Amygdala (tissue), 56 donors: ENCODE measurements at regions not wholly inside any gene's neighbourhood (a gene's known extent, or its start where the extent isn't known, plus 50 kb on each side); places are given as distances from the start of the nearest gene placed in this dataset.

ENCODE experiments used
- DNase-seq, 56 donors: peaks; one replicate each; lab custom pipeline; 2025; lab: John Stamatoyannopoulos, UW

DNA sequence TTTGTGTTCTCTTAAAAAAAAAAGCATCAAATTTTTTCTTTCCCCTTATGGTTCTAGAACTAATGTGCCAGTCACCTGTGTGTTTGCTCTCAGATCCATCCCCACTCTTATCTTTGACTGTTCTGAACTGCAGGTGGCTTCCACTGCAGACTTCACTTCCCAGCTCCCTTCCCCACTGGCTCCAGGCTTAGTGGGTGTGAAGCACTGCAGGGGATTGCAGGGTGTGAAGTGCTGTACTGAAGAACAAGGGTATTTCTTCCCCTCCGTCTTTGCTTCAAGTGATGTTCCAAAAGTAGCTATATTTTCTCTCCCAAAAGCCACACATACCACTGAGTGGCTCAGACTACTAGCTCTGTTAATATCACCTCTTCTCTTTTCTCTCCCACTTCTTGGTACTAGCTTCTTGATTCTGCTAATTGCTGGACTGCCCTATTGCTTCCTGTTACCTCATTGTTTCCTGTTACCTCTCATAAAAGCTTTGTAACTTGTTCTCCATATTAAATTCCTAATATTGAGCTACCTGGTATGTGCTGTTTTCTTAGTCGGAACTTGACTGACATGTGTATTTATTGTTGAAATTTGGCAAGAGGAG is 115.4 kb upstream of the PRICKLE1 start:
- DNase-seq: no peak

DNA sequence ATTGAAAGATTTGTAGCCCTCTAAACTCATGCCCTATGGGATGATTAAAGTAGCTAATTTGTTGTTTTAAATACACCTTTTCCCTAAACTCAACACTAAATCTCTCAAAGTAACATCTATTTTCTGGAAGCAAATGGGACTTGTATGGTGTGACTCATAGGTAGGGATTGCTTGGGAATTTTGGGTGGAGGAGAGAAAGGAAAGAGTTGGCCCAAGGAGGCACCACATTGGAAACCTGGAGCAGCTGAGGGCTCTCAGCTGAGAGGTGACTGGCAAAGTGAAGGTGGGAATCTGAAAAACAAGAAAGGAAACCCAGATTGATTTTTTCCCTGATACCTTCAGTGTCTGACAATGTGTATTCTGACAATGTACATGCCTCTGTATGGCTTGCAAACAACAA is 114.8 kb upstream of the PRICKLE1 start:
- no peak for DNase-seq

DNA sequence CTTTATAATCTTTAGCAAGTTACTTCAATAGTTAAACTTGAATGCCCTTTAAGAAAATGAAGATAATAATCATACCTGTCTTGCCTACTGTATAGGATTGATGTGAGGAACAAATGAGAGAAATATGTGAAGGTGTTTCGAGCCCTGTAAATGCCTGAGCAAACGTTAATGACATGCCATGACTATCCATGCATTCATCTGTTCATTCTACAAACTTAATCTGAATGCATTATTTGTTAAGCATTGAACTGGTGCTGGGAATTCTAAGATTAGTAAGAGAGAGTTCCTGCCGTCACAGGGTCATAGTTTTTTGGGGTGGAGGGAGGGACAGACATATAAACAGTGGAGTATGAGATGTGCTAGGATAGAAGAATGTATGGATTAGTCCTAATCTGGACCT is 111.5 kb upstream of the PRICKLE1 start:
- DNase-seq: no peak

DNA sequence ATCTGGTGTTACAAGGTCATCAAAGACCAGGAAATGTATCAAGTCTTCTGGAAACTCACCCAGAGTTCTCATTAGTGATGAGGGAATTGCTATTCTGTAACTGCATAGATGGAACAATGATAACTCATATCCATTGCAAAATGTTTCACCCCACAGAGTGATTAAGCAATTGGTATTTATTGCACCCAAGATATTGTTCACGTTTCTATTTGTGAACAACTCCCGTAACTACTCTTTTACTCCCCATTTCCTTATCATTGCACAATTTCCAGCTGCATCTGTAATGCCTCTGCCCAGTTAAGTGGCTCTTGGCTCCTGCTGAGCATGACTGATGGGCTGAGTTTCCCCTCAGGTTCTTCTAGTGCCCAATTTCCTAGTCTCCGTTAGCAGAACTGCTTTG is 108.7 kb upstream of the PRICKLE1 start:
- DNase-seq: no peak

DNA sequence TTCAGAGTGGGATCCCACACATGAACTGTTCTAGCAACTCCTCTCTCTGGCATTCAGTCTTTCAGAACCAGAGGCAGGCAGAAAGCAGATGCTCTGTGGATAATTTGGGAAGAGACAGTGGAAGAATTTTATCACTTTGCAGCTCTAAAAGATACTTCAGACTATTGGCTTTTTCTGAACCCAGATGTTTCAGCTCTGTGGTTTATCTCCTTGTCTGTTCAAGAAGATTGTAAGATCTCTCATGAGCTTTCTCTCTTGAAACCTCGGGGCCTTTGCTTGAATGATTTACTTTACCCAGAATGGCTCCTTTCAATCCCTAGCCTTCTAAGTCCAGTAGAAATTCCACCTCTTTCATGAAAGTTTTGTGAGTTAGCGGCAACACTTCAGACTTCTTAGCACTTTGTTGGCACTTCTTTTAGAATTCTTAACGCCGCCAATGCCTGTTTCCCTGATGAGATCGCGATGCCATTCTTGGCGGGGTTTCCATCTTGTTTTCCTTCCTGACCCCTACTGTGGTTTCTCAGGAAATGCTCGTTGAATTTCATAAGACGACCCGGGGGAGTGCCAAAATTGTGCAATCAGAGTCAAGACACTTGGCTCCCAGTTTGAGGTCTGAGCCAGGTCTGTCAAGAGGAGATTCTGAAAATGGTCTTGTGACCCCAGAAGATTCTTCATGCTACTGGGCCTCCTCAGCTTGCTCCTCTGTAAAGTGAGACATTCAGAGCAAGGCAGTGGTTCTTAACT is 107.0 kb upstream of the PRICKLE1 start:
- no peak for DNase-seq

DNA sequence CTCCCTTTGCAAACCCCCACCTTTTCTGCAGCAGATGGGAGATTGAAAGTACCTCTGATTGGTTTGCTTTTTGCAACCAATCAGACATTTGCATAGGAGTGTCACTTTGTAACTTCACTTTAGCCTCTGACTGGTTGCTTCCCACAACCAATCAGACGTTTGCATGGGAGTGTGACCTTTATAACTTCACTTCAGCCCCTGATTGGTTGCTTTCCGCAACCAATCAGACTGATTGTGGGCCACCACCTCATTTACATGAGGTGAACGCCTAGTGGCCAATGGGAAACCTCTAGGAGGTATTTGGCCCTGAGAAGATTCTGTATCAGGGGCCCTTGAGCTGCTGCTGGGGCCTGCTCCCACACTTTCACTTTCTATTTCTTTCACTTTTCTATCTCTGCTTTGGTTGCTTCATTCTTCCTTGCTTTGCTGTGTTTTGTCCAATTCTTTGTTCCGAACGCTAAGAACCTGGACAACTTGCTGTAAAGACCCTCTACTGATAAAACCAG is 106.0 kb upstream of the PRICKLE1 start:
- DNase-seq: no peak

DNA sequence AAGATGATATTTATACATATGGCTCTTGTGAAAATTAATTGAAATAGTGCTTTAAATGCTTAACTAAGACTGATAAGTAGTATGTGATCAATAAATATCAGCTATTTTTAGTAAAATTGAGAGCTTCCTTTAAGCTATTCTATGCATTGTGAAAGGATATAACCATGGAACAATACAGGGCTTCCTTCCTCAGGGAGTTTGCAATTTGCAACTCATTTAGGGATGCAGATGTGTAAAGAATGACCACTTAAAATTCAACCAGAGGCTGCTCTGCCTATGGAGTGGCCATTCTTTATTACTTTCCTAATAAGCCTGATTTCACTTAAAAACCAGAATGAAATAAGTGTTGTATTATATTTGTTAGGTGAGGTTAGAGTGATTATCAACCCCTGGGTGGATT is 103.2 kb upstream of the PRICKLE1 start:
- DNase-seq: no peak

DNA sequence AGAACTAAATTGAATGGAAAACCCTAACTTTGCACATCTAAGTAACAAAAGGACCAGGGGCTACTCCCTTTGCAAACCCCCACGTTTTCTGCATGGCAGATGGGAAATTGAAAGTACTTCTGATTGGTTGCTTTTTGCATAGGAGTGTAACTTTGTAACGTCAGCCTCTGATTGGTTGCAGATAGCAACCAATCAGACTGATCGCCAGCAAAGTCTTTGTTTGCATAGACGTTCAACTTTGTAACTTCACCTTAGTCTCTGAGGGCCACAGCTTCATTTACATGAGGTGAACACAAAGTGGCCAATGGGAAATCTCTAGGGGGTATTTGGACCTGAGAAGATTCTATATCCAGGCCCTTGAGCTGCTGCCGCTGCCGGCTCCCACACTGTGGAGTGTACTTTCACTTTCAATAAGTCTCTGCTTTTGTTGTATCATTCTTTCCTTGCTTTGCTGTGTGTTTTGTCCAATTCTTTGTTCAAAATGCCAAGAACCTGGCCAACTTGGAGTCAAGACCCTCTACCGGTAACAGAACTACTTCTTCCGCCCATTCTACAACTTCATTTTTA is 102.5 kb upstream of the PRICKLE1 start:
- DNase-seq: no peak

DNA sequence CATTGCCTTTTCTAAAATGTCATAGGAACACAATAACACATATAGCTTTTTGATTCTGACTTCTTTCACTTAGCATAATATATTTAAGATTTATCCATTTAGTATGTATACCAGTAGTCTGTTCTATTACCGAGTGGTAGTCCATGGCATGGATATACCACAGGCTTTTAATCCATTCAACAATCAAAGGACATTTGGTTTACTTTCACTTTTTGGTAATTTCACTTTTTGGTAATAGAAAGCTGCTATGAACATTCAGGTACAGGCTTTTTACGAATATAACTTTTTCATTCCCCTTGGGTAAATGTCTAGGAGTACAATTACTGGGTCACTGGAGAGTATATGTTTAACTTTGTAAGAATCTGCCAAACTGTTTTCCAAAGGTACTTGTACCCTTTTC is 100.7 kb upstream of the PRICKLE1 start:
- DNase-seq: no peak

DNA sequence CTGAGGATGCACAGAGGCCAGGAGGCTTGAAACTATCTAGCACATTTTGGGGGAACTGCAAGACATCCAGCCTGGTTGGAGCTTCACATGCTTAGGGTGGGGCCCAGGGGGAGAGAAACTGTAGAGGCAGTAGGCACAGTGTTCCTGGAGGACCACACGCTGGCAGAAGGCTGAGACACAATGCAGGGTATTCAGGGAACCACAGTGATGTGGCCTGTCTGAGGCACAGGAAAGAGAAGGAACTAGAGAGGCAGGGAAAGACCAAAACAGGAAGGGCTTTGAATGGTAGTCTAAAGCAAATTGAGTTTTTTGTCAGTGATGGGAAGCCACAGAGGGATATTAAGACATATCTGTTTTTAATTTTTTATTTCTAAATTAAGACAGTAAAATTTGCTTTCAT is 100.2 kb upstream of the PRICKLE1 start:
- no peak for DNase-seq

DNA sequence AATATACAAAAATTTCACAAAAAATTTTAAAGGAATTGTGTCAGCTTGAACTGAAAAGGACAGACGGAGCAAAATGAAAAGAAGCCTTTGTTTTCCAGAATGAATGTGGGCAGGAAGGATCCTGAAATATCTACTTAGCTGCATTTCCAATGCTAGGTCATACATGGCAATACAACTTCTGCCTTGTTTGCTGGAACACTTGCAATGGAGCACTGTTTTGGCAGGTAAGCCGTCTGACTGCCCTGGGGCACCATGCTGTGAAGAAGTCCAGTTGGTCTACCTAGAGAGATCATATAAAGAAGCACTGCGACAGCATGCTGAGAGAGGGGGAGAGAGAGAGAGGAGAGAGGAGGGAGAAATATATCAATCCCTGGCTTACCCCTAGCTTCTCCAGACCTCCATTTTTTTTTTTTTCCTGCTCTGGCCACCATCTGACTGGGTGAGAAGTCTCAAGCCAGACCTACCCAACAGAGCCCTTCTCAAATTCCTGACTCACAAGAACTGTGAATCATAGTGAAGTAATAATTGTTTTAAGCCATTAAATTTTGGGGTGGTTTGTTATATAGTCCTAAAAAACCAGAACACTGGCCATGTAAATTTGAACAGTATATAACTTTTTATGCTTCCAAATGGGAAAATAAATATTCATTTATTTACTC is 97.1 kb upstream of the PRICKLE1 start:
- DNase-seq: no peak

DNA sequence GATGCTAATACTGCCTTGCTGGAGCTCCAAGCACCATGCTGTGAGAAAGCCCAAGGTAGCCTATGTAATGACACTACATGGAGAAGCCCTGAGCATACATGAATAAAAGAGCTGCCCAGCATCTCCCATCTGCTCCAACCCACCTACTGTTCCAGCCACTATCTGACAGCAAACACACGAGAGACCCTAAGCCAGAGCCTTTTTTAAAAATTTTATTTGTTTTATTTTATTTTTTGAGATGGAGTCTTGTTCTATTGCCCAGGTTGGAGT is 95.2 kb upstream of the PRICKLE1 start:
- no peak for DNase-seq

DNA sequence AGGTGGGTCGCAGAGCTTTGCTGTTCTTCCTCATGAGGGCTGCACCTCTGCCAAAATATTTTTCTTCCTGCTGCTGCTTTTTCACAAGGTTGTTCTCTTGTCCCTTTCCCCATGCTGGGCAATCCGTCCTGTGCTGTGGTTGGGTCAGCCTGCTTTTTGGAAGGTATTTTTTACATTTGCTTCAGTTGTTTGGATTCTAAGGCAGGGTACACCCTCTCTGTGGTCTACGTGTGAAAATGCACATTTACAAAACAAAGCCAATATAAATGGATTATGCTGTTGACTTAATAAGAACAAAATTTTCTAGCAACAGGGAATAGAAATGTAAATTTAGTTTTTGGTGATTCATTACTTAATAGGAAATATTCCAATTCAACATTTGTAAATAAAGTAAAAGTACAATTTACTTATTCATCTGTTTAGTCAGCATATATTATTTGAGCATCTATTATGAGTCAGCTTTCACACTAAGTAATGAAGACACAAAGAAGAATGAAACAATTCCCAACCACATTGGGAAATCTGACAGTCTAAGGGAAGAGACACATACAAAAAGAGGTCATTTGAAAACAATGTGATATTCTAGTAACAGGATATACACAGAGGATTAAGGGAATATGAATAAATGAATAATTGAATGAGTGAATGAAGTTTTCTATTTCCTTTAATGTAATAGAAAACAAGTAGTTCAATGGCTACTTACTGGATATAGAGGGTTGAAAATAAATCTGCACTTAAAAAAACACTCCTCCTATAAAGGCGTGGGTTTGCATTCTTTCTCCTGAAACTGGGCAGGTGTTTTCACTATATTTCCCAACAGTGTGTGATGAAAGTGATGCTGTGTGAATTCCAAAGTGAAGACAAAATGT is 94.6 kb upstream of the PRICKLE1 start:
- DNase-seq: no peak

DNA sequence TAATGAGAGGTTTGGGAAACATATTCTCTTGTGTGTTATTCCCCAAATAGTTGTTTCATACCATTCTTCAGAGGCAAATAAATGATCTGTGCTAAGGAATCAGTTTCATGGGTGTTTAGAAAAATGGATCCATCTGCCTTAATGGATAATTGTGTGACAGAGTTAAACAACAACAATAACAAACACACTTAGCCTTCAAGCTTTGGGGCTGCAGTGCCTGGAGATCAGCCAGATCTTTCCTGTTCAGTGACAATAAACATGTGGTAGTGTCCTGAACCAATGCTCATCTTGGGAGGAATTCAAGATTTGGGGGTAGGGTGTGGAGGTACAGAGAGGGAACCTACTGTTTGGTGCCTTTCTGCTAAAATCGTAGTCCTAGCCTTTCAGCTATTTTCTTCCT is 93.7 kb upstream of the PRICKLE1 start:
- no peak for DNase-seq

DNA sequence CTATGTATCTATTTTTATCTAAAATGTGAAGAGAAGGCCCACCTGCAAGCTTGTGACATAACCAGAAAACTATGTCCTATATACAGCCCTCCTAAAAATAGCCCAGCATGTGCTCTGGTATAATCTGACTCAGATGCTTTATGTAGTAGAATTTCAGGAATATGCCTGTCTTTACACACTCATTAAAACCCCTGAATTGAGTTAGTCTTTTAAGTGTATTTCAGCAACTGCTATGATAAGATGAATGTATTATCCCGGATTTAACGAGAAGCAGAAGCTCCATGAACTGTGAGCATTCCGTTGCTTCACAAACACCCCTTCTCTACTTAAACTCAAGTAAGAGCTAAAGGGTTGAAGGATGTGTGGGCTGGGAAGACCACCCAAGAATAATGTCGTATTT is 89.9 kb upstream of the PRICKLE1 start:
- no peak for DNase-seq

DNA sequence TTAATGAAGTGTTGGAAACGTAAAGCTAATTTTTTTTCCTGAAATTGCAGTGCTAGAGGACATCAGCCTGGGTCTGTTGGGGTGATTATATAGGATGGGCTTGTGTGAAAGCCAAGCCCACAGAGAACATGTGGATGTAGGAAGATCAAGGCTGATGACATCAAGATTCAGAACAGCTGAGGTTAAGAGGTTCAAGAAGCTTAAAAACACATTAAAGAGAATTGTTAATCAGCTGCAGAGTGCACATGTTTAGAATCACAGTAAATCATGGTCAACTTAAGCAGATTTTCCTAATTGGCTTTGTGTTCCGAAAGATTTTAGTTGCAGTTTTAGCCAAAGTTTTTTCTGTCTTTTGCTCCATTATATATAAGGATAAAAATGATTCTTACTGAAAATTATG is 87.9 kb upstream of the PRICKLE1 start:
- no peak for DNase-seq

DNA sequence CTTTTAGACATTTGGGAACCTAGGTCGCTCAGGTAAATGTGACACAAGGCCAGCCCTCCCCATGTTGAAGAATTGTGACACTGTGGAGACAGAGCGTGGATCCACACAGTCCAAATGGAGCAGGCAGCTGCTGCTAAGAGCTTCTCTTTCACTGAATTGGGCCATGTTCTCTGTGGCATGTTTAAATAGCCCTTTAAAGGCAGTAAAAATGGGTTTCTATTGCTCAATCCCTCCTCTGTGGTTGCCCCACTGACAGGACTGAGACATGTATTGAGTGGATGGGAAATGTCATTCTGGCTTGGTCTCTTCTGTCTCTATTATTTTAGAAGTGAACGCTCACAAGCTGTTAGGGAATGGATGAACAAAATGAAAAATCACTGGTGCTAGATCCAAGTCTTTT is 84.0 kb upstream of the PRICKLE1 start:
- no peak for DNase-seq

DNA sequence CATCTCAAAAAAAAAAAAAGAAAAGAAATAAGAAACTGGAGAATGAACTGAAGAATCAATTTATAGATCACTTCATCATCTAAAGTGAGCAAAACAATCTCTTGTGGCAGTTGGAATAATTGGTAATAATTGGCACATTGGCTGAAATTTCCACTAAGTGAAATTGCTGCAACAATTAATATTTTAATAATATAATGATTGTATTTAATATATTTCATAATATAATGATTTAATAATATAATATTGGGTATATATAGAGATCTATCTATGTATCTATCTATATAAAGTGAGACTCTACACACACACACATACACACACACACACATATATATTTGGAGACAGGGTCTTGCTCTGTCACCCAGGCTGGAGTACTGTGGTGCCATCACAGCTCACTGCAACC is 81.2 kb upstream of the PRICKLE1 start:
- no peak for DNase-seq

DNA sequence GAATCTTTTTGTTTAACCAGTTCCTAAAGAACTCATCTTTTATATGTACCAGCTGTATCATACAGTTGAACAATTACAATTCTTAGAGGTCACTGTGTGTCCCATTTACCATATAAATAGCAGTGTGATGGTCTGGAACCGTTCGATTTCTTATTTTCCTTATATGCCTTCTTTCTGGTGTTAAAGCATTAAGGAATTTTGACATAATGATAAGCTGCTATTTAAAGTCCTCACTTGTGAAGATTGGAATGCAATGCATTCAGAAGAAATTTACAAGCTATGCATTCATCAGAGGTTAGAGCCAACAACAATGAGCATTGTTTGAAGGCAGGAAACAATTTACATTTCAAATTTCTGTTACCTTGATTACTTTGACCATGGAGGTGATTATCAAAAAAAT is 80.0 kb upstream of the PRICKLE1 start:
- DNase-seq: no peak

DNA sequence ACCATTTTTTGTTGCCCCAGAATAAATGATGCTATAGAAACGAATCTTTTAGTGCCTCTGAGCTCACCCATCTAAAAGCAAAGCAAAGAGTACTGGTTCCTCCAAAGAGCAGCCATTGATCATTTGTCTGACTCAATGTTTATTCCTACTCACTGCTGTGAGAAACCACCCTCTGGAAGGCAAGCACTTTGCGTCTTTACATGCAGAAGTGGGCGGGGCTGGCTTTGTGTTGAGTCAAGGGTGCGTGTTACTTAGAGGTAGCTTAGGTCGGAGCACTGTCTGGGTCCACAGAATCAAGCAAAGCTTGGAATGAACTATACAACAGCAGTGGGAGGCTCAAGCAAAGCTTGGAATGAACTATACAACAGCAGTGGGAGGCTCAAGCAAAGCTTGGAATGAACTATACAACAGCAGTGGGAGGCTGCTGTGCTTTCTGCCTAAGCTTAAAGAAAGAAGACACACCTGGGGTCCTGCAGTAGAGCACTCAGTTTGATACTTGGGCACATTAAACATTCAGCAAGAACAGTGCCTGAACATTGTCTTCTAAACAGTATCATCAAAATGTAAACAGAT is 77.2 kb upstream of the PRICKLE1 start:
- DNase-seq: no peak

DNA sequence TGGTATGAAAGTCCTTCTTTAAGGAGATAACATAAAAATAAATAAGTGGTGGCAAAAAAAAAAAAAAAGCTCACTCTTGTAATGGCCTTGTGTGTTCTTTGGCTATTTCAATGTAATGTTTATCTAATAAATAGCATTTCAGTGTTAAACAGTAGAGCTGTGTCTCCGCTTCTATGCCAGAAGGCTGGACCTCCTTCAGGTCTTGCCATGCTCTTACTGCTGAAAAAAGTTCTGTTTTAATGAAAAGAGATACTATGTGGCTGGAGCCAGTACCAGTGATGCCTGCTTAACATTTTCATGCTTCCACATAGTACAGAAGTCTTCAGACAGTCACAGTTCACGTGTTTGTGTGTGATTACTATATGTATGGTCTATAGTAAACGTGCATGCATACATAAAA is 74.1 kb upstream of the PRICKLE1 start:
- peak in 1 of 56 donors; percentile 1 for DNase-seq
